Panc1 (cell line): ENCODE measurements at regions not wholly inside any gene's neighbourhood (a gene's known extent, or its start where the extent isn't known, plus 50 kb on each side); places are given as distances from the start of the nearest gene placed in this dataset.

ENCODE experiments used
- ATAC-seq: fragments of 200-7000 bp; cut with Tn5 transposase; 2 replicates; pipeline ENCODE4 v1.9.1; 2020; ENCODE audit warnings: mild to moderate bottlenecking, moderate library complexity
- BruUV-seq: library from RNA; stranded (reverse); fragments of 400-500 nt; replicated peaks from 2 replicates; lab custom pipeline; 2021; lab: Mats Ljungman, UMichigan
- CTCF ChIA-PET: fragments of 300-600 bp; sonication (Branson Sonifier 250); formaldehyde crosslinking; loops from one replicate; lab custom pipeline; 2022; ENCODE audit warnings: antibody characterized with exemption; lab: Charles Lee
- POLR2A ChIA-PET: fragments of 300-600 bp; sonication (Branson Sonifier 250); formaldehyde crosslinking; loops from one replicate; lab custom pipeline; 2022; ENCODE audit warnings: antibody characterized with exemption; lab: Charles Lee
- DNase-seq: peaks from one replicate; pipeline ENCODE4 v3.0.0-alpha.2; 2010; ENCODE audit warnings: low read depth, low spot score
- H3K27ac ChIP-seq: 2 replicates; pipeline ENCODE4 v1.5.1; 2011; ENCODE audit warnings: mild to moderate bottlenecking, low read length, inconsistent platforms
- H3K27me3 ChIP-seq: fragments of 200-500 bp; sonication (Bioruptor generic); 2 replicates; pipeline ENCODE4 v1.6.0; 2014; ENCODE audit warnings: low read length, inconsistent platforms; ENCODE audit not compliant: control insufficient read depth, insufficient read depth
- H3K36me3 ChIP-seq: fragments of 200-500 bp; sonication (Bioruptor generic); 2 replicates; pipeline ENCODE4 v1.5.1; 2014; ENCODE audit warnings: inconsistent platforms, mild to moderate bottlenecking, low read length, moderate library complexity; ENCODE audit not compliant: control insufficient read depth, insufficient read depth
- H3K4me1 ChIP-seq: 2 replicates; pipeline ENCODE4 v1.5.1; 2011; ENCODE audit warnings: inconsistent platforms, mild to moderate bottlenecking, low read length, moderate library complexity; ENCODE audit not compliant: control insufficient read depth, insufficient read depth
- H3K4me3 ChIP-seq, 2 experiments: 2 replicates each; pipeline ENCODE4 v1.5.1; 2011 to 2012; ENCODE audit warnings: low read depth in 2 of 2, low read length in 2 of 2, mild to moderate bottlenecking in 2 of 2, inconsistent platforms in 1 of 2, moderate library complexity in 1 of 2
- H3K9me3 ChIP-seq: fragments of 200-500 bp; sonication (Bioruptor generic); 2 replicates; pipeline ENCODE4 v1.5.1; 2014; ENCODE audit warnings: low read depth, mild to moderate bottlenecking, inconsistent platforms, low read length, moderate library complexity; ENCODE audit not compliant: control insufficient read depth, insufficient read depth
- POLR2AphosphoS5 ChIP-seq: IDR thresholded peaks from 2 replicates; pipeline ENCODE4 v1.6.1; 2012; ENCODE audit warnings: mild to moderate bottlenecking, low read depth, low read length, moderate library complexity
- SIN3A ChIP-seq: IDR thresholded peaks from 2 replicates; pipeline ENCODE4 v1.6.1; 2012; ENCODE audit warnings: low read depth, mild to moderate bottlenecking, low read length, moderate library complexity, borderline replicate concordance; ENCODE audit not compliant: insufficient read depth
- TCF7L2 ChIP-seq: IDR thresholded peaks from 2 replicates; pipeline ENCODE4 v1.6.1; 2011; ENCODE audit warnings: mild to moderate bottlenecking, low read depth, low read length, inconsistent platforms
- in situ Hi-C: cut with HindIII; loops from 2 replicates; pipeline ENCODE4 v1.10.0; 2016; ENCODE audit warnings: low sequenced_read_pairs, low pct_unique_long_range_greater_than_20kb
- intact Hi-C: fragments of 100-400 bp; cut with micrococcal nuclease; formaldehyde crosslinking; loops from one replicate; pipeline ENCODE4 v1.10.0; 2022; ENCODE audit not compliant: unreplicated experiment
- TF ChIP-seq, protein P1 (sequence below): fragments of 450-650 bp; IDR thresholded peaks from 2 replicates; pipeline ENCODE4 v1.5.1; 2017; ENCODE audit warnings: mild to moderate bottlenecking
- TF ChIP-seq, protein P2 (sequence below), 2 experiments: IDR thresholded peaks; 2 replicates each; pipeline ENCODE4 v1.6.1; 2011 to 2012; ENCODE audit warnings: low read depth in 2 of 2, control low read depth in 1 of 2, low read length in 1 of 2, mild to moderate bottlenecking in 1 of 2, moderate library complexity in 1 of 2; ENCODE audit not compliant: insufficient read depth in 1 of 2

DNA sequence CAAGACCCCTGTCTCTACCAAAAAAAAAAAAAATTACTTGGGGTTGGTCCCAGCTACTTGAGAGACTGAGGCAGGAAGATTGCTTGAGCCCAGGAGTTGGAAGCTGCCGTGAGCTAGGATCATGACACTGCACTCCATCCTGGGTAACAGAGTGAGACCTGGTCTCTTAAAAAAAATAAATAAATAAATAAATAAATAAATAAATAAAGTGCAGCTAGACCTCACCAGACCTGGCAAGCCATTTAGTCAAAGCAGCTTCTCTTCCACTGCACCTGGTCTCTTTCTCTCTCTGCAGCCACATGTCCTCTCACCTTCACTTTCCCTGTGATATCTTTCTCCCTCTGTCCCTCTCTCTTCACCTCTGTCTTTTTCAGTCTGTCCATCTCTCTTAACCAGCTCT is 75.2 kb upstream of the CHCHD3 start:
- intact Hi-C loops, result no loop called here

DNA sequence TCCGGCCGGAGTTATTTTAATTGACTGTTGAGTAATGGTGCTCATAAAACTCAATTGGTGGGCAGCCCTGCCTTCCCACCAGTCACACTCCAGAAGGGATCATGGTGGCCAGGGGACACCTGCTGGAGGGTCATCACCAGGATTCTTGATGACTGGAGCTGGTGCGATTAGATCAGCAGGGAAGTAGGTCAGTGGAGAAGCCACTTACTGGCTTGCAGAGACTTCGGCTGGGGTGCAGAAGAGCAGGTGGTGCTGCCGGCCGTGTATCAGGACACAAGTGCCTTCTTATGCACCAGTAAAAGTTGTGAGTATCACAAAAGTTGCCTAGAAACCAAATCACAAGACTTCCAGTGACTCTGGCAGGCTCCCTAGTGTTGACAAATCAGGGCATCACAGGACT is 82.6 kb upstream of the CHCHD3 start:
- ChIA-PET POLR2A (no interaction called here), CTCF (no interaction called here)
- Histone ChIP-seq H3K4me1 (no peaks in the 10 kb centered on the region), H3K4me3 (no peak overlapping the region), H3K27me3 (peaks cover 11% of the 10 kb centered on the region; the same call in 1 of the 2 replicates), H3K36me3 (no peaks in the 10 kb centered on the region; the same call in 1 of the 2 replicates), H3K27ac (no peak overlapping the region), H3K9me3 (no peaks in the 10 kb centered on the region)
- TF ChIP-seq TCF7L2 (no peak), POLR2AphosphoS5 (no peak), SIN3A (no peak)
- TF ChIP-seq, protein P1, sequence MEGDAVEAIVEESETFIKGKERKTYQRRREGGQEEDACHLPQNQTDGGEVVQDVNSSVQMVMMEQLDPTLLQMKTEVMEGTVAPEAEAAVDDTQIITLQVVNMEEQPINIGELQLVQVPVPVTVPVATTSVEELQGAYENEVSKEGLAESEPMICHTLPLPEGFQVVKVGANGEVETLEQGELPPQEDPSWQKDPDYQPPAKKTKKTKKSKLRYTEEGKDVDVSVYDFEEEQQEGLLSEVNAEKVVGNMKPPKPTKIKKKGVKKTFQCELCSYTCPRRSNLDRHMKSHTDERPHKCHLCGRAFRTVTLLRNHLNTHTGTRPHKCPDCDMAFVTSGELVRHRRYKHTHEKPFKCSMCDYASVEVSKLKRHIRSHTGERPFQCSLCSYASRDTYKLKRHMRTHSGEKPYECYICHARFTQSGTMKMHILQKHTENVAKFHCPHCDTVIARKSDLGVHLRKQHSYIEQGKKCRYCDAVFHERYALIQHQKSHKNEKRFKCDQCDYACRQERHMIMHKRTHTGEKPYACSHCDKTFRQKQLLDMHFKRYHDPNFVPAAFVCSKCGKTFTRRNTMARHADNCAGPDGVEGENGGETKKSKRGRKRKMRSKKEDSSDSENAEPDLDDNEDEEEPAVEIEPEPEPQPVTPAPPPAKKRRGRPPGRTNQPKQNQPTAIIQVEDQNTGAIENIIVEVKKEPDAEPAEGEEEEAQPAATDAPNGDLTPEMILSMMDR, result no peak
- TF ChIP-seq, protein P2, sequence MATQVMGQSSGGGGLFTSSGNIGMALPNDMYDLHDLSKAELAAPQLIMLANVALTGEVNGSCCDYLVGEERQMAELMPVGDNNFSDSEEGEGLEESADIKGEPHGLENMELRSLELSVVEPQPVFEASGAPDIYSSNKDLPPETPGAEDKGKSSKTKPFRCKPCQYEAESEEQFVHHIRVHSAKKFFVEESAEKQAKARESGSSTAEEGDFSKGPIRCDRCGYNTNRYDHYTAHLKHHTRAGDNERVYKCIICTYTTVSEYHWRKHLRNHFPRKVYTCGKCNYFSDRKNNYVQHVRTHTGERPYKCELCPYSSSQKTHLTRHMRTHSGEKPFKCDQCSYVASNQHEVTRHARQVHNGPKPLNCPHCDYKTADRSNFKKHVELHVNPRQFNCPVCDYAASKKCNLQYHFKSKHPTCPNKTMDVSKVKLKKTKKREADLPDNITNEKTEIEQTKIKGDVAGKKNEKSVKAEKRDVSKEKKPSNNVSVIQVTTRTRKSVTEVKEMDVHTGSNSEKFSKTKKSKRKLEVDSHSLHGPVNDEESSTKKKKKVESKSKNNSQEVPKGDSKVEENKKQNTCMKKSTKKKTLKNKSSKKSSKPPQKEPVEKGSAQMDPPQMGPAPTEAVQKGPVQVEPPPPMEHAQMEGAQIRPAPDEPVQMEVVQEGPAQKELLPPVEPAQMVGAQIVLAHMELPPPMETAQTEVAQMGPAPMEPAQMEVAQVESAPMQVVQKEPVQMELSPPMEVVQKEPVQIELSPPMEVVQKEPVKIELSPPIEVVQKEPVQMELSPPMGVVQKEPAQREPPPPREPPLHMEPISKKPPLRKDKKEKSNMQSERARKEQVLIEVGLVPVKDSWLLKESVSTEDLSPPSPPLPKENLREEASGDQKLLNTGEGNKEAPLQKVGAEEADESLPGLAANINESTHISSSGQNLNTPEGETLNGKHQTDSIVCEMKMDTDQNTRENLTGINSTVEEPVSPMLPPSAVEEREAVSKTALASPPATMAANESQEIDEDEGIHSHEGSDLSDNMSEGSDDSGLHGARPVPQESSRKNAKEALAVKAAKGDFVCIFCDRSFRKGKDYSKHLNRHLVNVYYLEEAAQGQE (IDR thresholded peaks at IDR 0.05; ENCODE audit: insufficient read depth in 1 of 2, low read depth in 2 of 2, low read length in 1 of 2), result no peak
- in situ Hi-C loops, result no loop called here
- ATAC-seq (no peak), DNase-seq (no peak)
- no TSS peak for BruUV-seq
- intact Hi-C loops, result no loop called here

More for the DNA sequence above, 75.2 kb upstream of the CHCHD3 start:
- TF ChIP-seq, protein P2 (IDR thresholded peaks at IDR 0.05; ENCODE audit: insufficient read depth in 1 of 2, low read depth in 2 of 2, low read length in 1 of 2), result no peak
- TF ChIP-seq POLR2AphosphoS5 (no peak), TCF7L2 (no peak), SIN3A (no peak)
- TF ChIP-seq, protein P1, result no peak
- Histone ChIP-seq H3K27ac (no peak overlapping the region), H3K4me1 (no peaks in the 10 kb centered on the region), H3K36me3 (no peaks in the 10 kb centered on the region), H3K9me3 (no peaks in the 10 kb centered on the region), H3K27me3 (no peaks in the 10 kb centered on the region), H3K4me3 (no peak overlapping the region)
- no peak for DNase-seq
- in situ Hi-C loops, result no loop called here
- ATAC-seq, result no peak
- CTCF ChIA-PET, result no interaction called here
- BruUV-seq, result no TSS peak
- POLR2A ChIA-PET, result no interaction called here
